IMR-90 (cell line): ENCODE measurements at regions not wholly inside any gene's neighbourhood (a gene's known extent, or its start where the extent isn't known, plus 50 kb on each side); places are given as distances from the start of the nearest gene placed in this dataset.

Experiments used
- ATAC-seq: fragments of 200-7000 bp; cut with Tn5 transposase; 2 replicates; pipeline ENCODE4 v1.9.1; 2020; ENCODE audit warnings: low read depth, mild to moderate bottlenecking, moderate library complexity
- BruUV-seq: library from RNA; stranded (reverse); fragments of 400-500 nt; replicated peaks from 2 replicates; lab custom pipeline; 2021; lab: Mats Ljungman, UMichigan
- CTCF ChIA-PET: fragments of 300-600 bp; formaldehyde crosslinking; extraction: SDS; loops from one replicate; lab custom pipeline; 2021; ENCODE audit warnings: antibody characterized with exemption; lab: Yijun Ruan, JAX
- POLR2A ChIA-PET: fragments of 300-600 bp; sonication (Branson Sonifier 250); formaldehyde crosslinking; loops from one replicate; lab custom pipeline; 2022; ENCODE audit warnings: antibody characterized with exemption; ENCODE audit not compliant: unreplicated experiment; lab: Charles Lee
- DNase-seq: peaks from one replicate; pipeline ENCODE4 v3.0.0; 2013
- H2AFZ ChIP-seq: replicated peaks from 2 replicates; pipeline ENCODE3; 2013; ENCODE audit warnings: low read length, mild to moderate bottlenecking; ENCODE audit not compliant: poor library complexity
- H2AK5ac ChIP-seq: 2 replicates; pipeline ENCODE4 v1.6.1; 2013; ENCODE audit warnings: low read depth, low read length, inconsistent platforms
- H2AK9ac ChIP-seq: replicated peaks from 2 replicates; pipeline ENCODE3; 2013; ENCODE audit warnings: mild to moderate bottlenecking, low read depth, low read length, moderate library complexity; ENCODE audit not compliant: poor library complexity
- H2BK120ac ChIP-seq: 2 replicates; pipeline ENCODE4 v1.6.1; 2013; ENCODE audit warnings: low read depth, low read length, inconsistent platforms
- H2BK15ac ChIP-seq: 3 replicates; pipeline ENCODE4 v1.6.1; 2013; ENCODE audit warnings: low read depth, low read length, inconsistent platforms
- H2BK20ac ChIP-seq: 2 replicates; pipeline ENCODE4 v1.6.1; 2013; ENCODE audit warnings: low read depth, mild to moderate bottlenecking, inconsistent platforms, low read length, moderate library complexity
- H2BK5ac ChIP-seq: 2 replicates; pipeline ENCODE4 v1.6.1; 2013; ENCODE audit warnings: mild to moderate bottlenecking, low read depth, low read length, inconsistent platforms; ENCODE audit not compliant: poor library complexity, severe bottlenecking
- H3K14ac ChIP-seq: replicated peaks from 2 replicates; pipeline ENCODE4 v1.6.1; 2013; ENCODE audit warnings: low read depth, low read length, inconsistent platforms
- H3K18ac ChIP-seq: 2 replicates; pipeline ENCODE4 v1.6.1; 2013; ENCODE audit warnings: low read depth, low read length, control low read depth
- H3K23ac ChIP-seq: 2 replicates; pipeline ENCODE4 v1.6.1; 2013; ENCODE audit warnings: low read depth, low read length, inconsistent platforms
- H3K27ac ChIP-seq: 2 replicates; pipeline ENCODE4 v1.5.1; 2013; ENCODE audit warnings: mild to moderate bottlenecking, control low read depth, low read length; ENCODE audit not compliant: insufficient read depth
- H3K27me3 ChIP-seq: 2 replicates; pipeline ENCODE4 v1.6.1; 2013; ENCODE audit warnings: low read length; ENCODE audit not compliant: control insufficient read depth, insufficient read depth
- H3K36me3 ChIP-seq: 2 replicates; pipeline ENCODE4 v1.6.1; 2013; ENCODE audit warnings: low read length, mixed read lengths; ENCODE audit not compliant: control insufficient read depth, insufficient read depth
- H3K4ac ChIP-seq: 2 replicates; pipeline ENCODE4 v1.6.1; 2013; ENCODE audit warnings: low read depth, low read length, inconsistent platforms
- H3K4me1 ChIP-seq: 2 replicates; pipeline ENCODE4 v1.6.1; 2013; ENCODE audit warnings: low read length, mixed read lengths; ENCODE audit not compliant: control insufficient read depth, insufficient read depth
- H3K4me2 ChIP-seq: 2 replicates; pipeline ENCODE4 v1.6.1; 2013; ENCODE audit warnings: low read depth, mild to moderate bottlenecking, control low read depth, low read length, moderate library complexity
- H3K4me3 ChIP-seq: 2 replicates; pipeline ENCODE4 v1.5.1; 2013; ENCODE audit warnings: low read depth, mild to moderate bottlenecking, control low read depth, low read length, moderate library complexity; ENCODE audit not compliant: insufficient read depth
- H3K56ac ChIP-seq: 2 replicates; pipeline ENCODE4 v1.6.1; 2013; ENCODE audit warnings: low read length, inconsistent platforms; ENCODE audit not compliant: insufficient read depth; ENCODE audit errors: extremely low read depth
- H3K79me1 ChIP-seq, 2 experiments: 2 replicates each; pipeline ENCODE4 v1.6.1; 2013; ENCODE audit warnings: low read length in 2 of 2, inconsistent platforms in 1 of 2, low read depth in 1 of 2
- H3K9ac ChIP-seq: 2 replicates; pipeline ENCODE4 v1.6.1; 2013; ENCODE audit warnings: low read depth, low read length, control low read depth
- H3K9me1 ChIP-seq: 2 replicates; pipeline ENCODE4 v1.6.1; 2013; ENCODE audit warnings: low read length, inconsistent platforms; ENCODE audit not compliant: insufficient read depth
- H3K9me3 ChIP-seq: 2 replicates; pipeline ENCODE4 v1.6.1; 2013; ENCODE audit warnings: low read length; ENCODE audit not compliant: control insufficient read depth, insufficient read depth
- H4K20me1 ChIP-seq: 2 replicates; pipeline ENCODE4 v1.6.1; 2013; ENCODE audit warnings: low read length, inconsistent platforms; ENCODE audit not compliant: insufficient read depth
- H4K5ac ChIP-seq: 2 replicates; pipeline ENCODE4 v1.6.1; 2013; ENCODE audit warnings: mild to moderate bottlenecking, low read depth, low read length, control low read depth
- H4K8ac ChIP-seq, 2 experiments: 2 replicates each; pipeline ENCODE4 v1.6.1; 2013; ENCODE audit warnings: low read depth in 2 of 2, low read length in 2 of 2, control low read depth in 1 of 2, inconsistent platforms in 1 of 2
- H4K91ac ChIP-seq: 2 replicates; pipeline ENCODE4 v1.6.1; 2013; ENCODE audit warnings: low read depth, low read length, inconsistent platforms; ENCODE audit not compliant: insufficient read depth
- BHLHE40 ChIP-seq: fragments of 150-350 bp; IDR thresholded peaks from 2 replicates; pipeline ENCODE4 v1.6.1; 2016; ENCODE audit warnings: mild to moderate bottlenecking, low read depth, low read length
- CEBPB ChIP-seq: IDR thresholded peaks from 2 replicates; pipeline ENCODE4 v1.6.1; 2012; ENCODE audit warnings: low read depth, low read length, improper control_type of control experiment
- CHD1 ChIP-seq: IDR thresholded peaks from 2 replicates; pipeline ENCODE4 v1.6.1; 2012; ENCODE audit warnings: low read depth, low read length, improper control_type of control experiment
- CTCF ChIP-seq: conservative IDR thresholded peaks from 2 replicates; pipeline ENCODE4 v1.5.1; 2012; ENCODE audit warnings: mild to moderate bottlenecking, low read depth, low read length, improper control_type of control experiment
- ELK1 ChIP-seq: fragments of 150-350 bp; IDR thresholded peaks from 2 replicates; pipeline ENCODE4 v1.6.1; 2016; ENCODE audit warnings: low read depth, mild to moderate bottlenecking, low read length, moderate library complexity, borderline replicate concordance
- MAFK ChIP-seq: IDR thresholded peaks from 2 replicates; pipeline ENCODE4 v1.6.1; 2012; ENCODE audit warnings: low read depth, low read length, improper control_type of control experiment
- MAZ ChIP-seq: IDR thresholded peaks from 2 replicates; pipeline ENCODE4 v1.6.1; 2012; ENCODE audit warnings: low read depth, mild to moderate bottlenecking, low read length, improper control_type of control experiment, moderate library complexity, borderline replicate concordance
- MXI1 ChIP-seq: IDR thresholded peaks from 2 replicates; pipeline ENCODE4 v1.6.1; 2012; ENCODE audit warnings: low read depth, mild to moderate bottlenecking, low read length, moderate library complexity, borderline replicate concordance
- POLR2A ChIP-seq: IDR thresholded peaks from 2 replicates; pipeline ENCODE4 v1.6.1; 2012; ENCODE audit warnings: mild to moderate bottlenecking, low read depth, low read length
- RAD21 ChIP-seq: IDR thresholded peaks from 2 replicates; pipeline ENCODE4 v1.6.1; 2012; ENCODE audit warnings: low read length, improper control_type of control experiment
- RFX5 ChIP-seq: IDR thresholded peaks from 2 replicates; pipeline ENCODE4 v1.8.0; 2012; ENCODE audit warnings: low read depth, mild to moderate bottlenecking, low read length, moderate library complexity
- SMC3 ChIP-seq: fragments of 150-350 bp; IDR thresholded peaks from 2 replicates; pipeline ENCODE4 v1.6.1; 2016; ENCODE audit warnings: low read depth, mild to moderate bottlenecking, antibody characterized with exemption, low read length, moderate library complexity
- WGBS, 2 experiments: methylation state at CpG; one replicate each; pipeline versions ENCODE4 v1.1.5 to v1.1.7; 2013; ENCODE audit warnings: missing lambda C conversion rate in 2 of 2; ENCODE audit not compliant: insufficient read length in 1 of 2; ENCODE audit errors: extremely low coverage in 2 of 2; 5-methylcytosine and 5-hydroxymethylcytosine counted together
- dilution Hi-C: fragments of 300-500 bp; cut with HindIII; formaldehyde crosslinking; loops from one replicate; pipeline ENCODE4 v1.14.3; 2018; ENCODE audit warnings: low sequenced_read_pairs; ENCODE audit not compliant: unreplicated experiment
- in situ Hi-C: fragments of 300-500 bp; cut with MboI; formaldehyde crosslinking; loops from 3 replicates; pipeline ENCODE4 v1.14.3; 2019; ENCODE audit warnings: low sequenced_read_pairs, inconsistent platforms, mixed read lengths
- intact Hi-C: fragments of 100-400 bp; cut with micrococcal nuclease; formaldehyde crosslinking; loops from 2 replicates; pipeline ENCODE4 v1.10.0; 2022

GRCh38 chr6:144344646-144345045, 59.5 kb downstream of the UTRN start:
- BruUV-seq = no TSS peak
- Histone ChIP-seq H2BK15ac (no peak overlapping the region), H4K8ac (no peak overlapping the region; a peak in 1 of 4 replicates), H2BK120ac (no peak overlapping the region), H3K56ac (no peak overlapping the region), H3K18ac (no peak overlapping the region), H4K20me1 (peaks cover 10% of the 10 kb centered on the region; the same call in 1 of the 2 replicates), H3K14ac (no peak overlapping the region), H2BK20ac (no peak overlapping the region), H3K27me3 (no peaks in the 10 kb centered on the region), H3K23ac (no peak overlapping the region), H4K5ac (no peak overlapping the region), H3K9me3 (no peaks in the 10 kb centered on the region), H2BK5ac (no peak overlapping the region), H3K36me3 (no peaks in the 10 kb centered on the region; the same call in 1 of the 2 replicates), H2AK9ac (no peak overlapping the region), H3K4me2 (no peak overlapping the region), H3K4me3 (no peak overlapping the region), H2AFZ (no peak overlapping the region), H3K9me1 (peaks cover 20% of the 10 kb centered on the region), H3K79me1 (peaks cover 44 to 72% of the 10 kb centered on the region in 2 experiments), H4K91ac (no peak overlapping the region), H3K4ac (no peak overlapping the region), H3K4me1 (peaks cover 10% of the 10 kb centered on the region), H3K9ac (no peak overlapping the region), H2AK5ac (no peak overlapping the region), H3K27ac (no peak overlapping the region)
- CTCF ChIA-PET = no interaction called here
- POLR2A ChIA-PET = no interaction called here
- WGBS, 2 experiments = no CpG with 5 or more reads among the region's 5 CpGs
- in situ Hi-C loops (no loop called here), dilution Hi-C loops (no loop called here), intact Hi-C loops (no loop called here)
- DNase-seq = no peak
- ATAC-seq = no peak
- no peak for TF ChIP-seq RFX5
- no peak for TF ChIP-seq POLR2A
- no peak for TF ChIP-seq CHD1
- TF ChIP-seq ELK1 = no peak
- no peak for TF ChIP-seq MAFK
- TF ChIP-seq CEBPB = no peak
- no peak for TF ChIP-seq CTCF
- TF ChIP-seq MAZ = no peak
- no peak for TF ChIP-seq RAD21
- no peak for TF ChIP-seq SMC3
- no peak for TF ChIP-seq MXI1
- TF ChIP-seq BHLHE40 = no peak
